Thyroid gland (tissue), 4 donors: ENCODE measurements at regions not wholly inside any gene's neighbourhood (a gene's known extent, or its start where the extent isn't known, plus 50 kb on each side); places are given as distances from the start of the nearest gene placed in this dataset.

ENCODE experiments used
- CTCF ChIP-seq, 6 experiments: fragments of 200-600 bp in 3 of 6; fragments of 450-650 bp in 3 of 6; sonication (generic) in 3 of 6; IDR thresholded peaks; one replicate each; pipeline ENCODE4 v1.5.1; 2016 to 2019; ENCODE audit warnings: antibody characterized with exemption in 6 of 6, mild to moderate bottlenecking in 2 of 6, inconsistent platforms in 1 of 6, moderate library complexity in 1 of 6
- POLR2A ChIP-seq, 2 donors: fragments of 450-650 bp; IDR thresholded peaks; one replicate each; pipeline ENCODE4 v1.6.1; 2017; ENCODE audit warnings: antibody characterized with exemption in 2 of 2, mild to moderate bottlenecking in 2 of 2, moderate library complexity in 1 of 2

GRCh38 chr21:43325036-43325435, 101.9 kb downstream of the SIK1 start:
- TF ChIP-seq POLR2A (IDR thresholded peaks at IDR 0.05), result no peak
- no peak for TF ChIP-seq CTCF (IDR thresholded peaks at IDR 0.05)
